Activated T-helper 1 cell treated with anti-CD3 and anti-CD28 coated beads, Interleukin-2, amount 50 U/mL, for 16 hours (primary cell): ENCODE measurements at regions not wholly inside any gene's neighbourhood (a gene's known extent, or its start where the extent isn't known, plus 50 kb on each side); places are given as distances from the start of the nearest gene placed in this dataset.
"Not testable (repeated sequence)": the region's sequence is repeated elsewhere in the genome, so short reads cannot be mapped to it uniquely, and the experiment has no call there.

ENCODE experiments used
- DNase-seq, 2 donors: peaks; one replicate each; pipeline ENCODE4 v3.0.0-alpha.2; 2020; ENCODE audit warnings: low read depth in 1 of 2, low spot score in 1 of 2

DNA sequence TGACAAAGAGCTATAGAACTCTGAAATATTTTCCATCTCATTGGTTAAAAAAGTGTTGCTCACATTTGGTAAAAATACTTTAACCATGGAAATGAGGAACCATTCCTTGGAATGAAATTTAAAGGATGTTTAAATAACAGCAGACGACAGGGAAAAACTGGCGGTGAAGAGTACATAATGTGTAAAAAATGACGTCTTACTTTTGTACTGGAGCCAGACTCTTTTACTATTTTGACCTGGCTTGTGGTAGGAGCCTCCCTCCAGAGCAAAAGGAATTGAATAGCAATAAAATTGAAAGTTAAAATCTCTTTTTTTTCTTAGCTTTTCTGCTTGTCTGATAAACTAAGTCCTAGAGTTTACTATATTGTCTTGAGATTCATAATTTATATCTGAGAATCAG, 426.2 kb upstream of the KLHL1 start:
- DNase-seq, result no peak

- no peak for DNase-seq
Observed at GRCh38 chr13:70529652-70530051, 421.4 kb upstream of the KLHL1 start.

DNA sequence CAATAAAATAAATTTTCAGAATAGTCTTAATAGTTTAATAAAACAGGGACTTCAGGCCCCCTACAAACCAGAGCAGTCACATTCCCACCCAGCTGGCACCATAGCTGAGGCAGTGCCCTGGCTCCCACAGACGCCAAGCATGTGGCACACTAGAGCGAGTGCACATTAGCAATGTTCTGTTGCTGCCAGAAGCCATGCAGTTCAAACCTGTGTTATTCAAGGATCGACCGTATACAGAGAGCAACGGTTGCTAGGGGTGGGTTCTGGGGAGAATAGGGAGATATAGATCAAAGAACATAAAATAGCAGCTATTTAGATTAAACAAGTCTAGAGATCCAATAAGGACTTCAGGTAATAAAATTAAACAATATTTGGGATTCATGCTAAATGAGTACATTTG, 419.3 kb upstream of the KLHL1 start:
- no peak for DNase-seq

DNA sequence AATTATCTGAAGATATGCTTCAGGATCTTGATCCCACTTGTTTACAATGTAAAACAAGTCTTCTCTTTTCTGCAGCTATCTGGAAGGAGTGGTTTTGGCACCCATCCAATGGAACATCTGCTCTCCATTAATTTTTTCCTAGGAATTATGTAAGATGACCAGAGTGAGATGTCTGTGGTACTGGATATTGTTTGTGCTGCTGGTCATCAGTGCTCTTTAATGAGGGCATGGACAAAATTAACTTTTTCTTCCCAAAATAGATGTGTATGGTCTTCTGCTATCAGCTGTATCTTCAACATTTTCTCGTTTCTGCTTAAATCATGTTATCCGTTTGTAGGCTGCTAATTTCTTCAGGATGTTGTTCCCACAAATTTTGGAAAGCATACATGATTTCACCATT, 415.4 kb upstream of the KLHL1 start:
- no peak for DNase-seq

DNA sequence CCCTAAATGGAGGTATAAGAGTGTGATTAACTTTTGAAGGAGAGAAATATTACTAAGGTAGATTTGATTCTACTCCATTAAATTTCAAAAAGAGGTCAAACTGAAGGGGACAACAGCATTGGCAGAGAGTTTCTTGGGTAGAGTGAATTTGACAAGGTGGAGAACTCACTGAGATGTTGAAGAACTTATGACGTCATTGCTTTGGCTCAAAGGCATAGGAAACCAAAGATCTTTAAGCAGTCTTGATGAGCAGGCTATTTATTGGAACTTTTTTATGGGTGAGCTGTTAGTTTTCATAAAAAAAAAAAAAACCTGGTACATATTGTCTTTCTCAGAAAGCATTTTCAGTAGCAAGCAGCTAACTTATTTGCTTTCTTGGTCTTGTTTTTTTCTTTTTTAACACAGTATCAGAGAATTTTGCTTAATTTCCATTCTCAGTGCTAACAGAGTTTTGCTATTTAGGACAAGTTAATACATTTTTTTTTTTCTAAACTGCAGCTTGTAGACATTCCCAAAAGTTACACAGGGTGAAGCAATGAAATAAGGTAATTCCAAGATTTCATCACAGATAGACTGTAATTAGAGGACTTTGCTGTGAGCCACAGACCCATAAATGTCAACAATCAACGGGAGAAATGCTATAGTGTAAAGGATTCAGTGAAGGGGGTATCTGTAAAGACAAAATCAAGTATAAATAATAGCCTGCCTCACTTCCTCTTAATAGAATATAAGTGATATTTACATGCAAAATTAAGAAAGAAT, 412.2 kb upstream of the KLHL1 start:
- DNase-seq, result no peak

DNA sequence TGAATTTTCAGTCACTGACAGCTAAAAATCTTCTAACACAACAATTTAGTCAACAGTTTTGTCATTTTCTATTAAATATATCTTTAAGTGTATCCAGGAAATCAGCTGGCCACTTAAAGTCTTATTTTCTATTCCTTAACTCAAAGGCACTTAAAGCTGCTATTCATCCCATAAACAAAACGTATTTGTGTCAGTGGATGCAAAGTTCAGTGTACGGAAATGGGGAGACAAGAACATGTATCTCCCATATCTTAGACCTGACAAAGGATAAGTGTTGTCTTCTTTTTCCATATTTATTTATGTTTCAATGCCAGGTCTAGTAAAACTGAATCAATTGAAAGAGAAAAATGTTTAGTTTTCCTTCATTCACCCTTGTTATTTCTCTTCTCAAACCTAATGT, 409.8 kb upstream of the KLHL1 start:
- DNase-seq, result no peak

- no peak for DNase-seq
Observed at GRCh38 chr13:70516226-70516625, 408.0 kb upstream of the KLHL1 start.

- DNase-seq, result not testable (repeated sequence)
Observed at GRCh38 chr13:70511861-70512417, 403.7 kb upstream of the KLHL1 start.

DNA sequence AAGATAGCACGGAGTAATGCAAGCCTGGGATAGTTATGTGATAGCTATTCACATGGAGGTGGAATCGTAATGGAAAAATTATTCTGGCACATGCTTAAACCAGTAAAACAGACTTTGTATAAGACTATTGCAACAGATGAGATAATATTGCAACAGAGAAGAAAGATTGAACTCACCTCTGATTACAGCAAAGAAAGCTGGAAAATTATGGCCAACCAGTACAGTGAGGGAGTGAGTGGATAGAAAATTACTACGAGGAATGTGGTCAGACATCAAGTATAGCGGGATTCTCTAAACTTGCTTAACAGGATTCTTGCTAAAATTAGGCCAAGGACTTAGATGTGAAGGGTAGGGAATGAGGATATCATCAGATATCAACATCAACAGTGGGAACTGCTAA, 397.6 kb upstream of the KLHL1 start:
- DNase-seq, result no peak

GRCh38 chr13:70502944-70503343, 394.7 kb upstream of the KLHL1 start:
- no peak for DNase-seq

DNA sequence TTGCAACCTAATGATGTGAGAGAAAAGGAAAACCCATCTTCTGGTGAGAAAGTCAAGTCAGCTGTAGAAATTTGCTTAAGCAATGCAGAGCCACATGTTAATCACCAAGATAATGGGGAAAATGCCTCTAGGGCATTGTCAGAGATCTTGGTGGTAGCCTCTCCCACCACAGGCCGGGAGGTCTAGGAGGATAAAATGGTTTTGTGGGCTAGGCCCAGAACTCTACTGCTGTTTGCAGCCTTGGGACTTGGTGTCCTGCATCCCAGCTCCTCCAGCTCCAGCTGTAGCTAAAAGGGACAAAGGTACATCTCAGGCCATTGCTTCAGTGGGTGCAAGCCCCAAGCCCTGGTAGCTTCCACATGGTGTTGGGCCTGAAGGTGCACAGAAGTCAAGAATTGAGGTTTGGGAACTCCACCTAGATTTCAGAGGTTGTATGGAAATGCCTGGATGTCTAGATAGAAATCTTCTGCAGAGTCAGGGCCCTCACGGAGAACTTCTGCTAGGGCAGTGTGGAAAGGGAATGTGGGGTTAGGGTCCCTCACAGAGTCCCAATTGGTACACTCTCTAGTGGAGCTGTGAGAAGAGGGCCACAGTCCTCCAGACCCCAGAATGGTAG, 382.2 kb upstream of the KLHL1 start:
- no peak for DNase-seq

DNA sequence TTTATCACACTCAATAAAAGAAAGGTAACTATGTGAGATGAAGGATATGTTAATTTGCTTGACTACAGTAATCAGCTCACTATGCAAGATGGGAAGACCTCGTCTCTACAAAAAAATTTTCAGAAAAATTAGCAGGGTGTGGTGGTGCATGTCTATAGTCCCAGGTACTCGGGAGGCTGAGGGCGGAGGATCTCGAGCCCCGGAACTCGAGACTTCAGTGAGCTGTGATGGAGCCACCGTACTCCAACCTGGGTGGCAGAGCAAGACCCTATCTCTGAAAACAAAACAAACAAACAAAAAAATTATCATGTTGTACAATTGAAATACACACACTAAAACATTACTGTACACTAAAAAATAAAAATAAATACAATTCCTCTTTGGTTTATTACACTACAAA, 376.7 kb upstream of the KLHL1 start:
- no peak for DNase-seq

DNA sequence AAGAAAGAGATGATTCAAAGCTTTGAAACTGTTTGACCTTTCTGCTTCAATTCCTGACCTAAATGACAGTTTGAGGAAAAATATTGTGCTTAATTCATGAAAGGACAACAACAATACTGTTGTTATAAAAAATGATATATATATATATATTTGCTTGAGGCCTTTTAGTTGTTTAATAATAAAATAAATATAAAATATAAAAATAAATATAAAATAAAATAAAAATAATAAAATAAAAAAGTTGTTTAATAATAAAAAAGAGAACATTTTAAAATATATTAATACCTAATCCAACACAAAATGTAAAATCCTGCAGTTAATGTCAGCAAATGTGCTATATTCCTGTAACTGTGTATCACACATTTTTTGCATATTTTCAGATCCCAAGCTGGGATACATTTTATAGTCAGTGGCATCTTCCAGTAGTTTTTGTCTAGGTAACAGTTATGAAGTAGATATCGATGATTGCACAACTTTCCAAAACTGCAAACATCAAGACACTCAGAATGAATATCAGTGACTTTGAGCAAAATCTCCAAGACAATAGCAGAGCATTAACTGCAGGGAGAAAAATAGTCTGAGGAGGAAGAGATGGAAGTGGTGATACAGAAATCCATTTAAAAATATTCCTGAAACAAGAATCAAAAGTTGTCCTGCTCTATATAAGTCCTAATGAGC, 375.5 kb upstream of the KLHL1 start:
- DNase-seq, result no peak

GRCh38 chr13:70473907-70474306, 365.7 kb upstream of the KLHL1 start:
- DNase-seq, result no peak

GRCh38 chr13:70469077-70469476, 360.8 kb upstream of the KLHL1 start:
- no peak for DNase-seq

DNA sequence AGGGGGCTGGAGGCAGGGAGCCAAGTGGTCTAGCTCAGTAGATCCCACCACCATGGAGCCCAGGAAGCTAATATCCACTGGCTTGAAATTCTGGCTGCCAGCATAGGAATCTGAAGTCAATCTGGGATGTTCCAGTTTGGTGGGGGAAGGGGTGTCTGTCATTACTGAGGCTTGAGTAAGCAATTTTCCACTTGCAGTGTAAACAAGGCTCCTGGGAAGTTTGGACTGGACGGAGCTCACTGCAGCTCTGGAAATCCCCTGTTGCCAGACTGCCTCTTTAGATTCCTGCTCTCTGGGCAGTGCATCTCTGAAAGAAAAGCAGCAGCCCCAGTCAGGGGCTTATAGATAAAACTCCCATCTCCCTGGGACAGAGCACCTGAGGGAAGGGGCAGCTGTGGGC, 349.2 kb upstream of the KLHL1 start:
- DNase-seq, result no peak

DNA sequence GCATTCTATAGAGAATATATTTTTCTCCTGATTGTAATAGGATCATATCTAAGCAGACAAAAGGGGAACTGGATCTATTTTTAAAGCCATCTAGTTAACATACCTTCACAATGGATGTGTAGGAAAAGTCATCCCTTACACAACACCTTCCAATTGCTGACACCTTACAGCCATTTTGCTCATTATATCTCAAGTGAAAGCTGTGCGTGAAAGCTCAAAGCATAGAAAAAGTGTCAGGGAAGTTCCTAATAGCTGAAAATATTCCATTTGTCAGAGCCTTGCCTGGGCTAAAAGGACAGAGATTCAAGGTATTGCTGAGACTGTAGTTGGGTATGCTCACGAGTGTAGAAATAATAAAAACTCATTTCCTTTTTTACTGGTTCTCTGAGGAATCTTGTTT, 340.6 kb upstream of the KLHL1 start:
- DNase-seq, result no peak

GRCh38 chr13:70432276-70432805, 324.1 kb upstream of the KLHL1 start:
- DNase-seq, result no peak

DNA sequence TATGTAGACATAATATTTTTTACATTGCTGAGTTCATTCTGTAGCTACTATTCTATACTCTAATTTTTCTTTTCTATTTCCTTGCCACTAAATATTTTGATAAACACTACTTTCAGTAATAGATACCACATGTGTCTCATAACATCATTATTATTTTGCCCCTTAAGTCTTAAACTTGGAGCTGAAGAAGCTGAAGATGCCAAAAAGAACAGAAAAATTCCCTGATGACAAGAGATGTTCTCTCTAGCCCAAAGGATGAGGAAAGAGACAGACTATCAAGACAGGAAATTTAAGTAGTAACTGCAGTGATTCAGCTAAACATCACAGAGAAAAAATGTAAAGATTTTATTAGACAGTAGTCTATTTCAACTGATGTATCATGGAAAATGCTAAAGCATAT, 322.0 kb upstream of the KLHL1 start:
- no peak for DNase-seq

DNA sequence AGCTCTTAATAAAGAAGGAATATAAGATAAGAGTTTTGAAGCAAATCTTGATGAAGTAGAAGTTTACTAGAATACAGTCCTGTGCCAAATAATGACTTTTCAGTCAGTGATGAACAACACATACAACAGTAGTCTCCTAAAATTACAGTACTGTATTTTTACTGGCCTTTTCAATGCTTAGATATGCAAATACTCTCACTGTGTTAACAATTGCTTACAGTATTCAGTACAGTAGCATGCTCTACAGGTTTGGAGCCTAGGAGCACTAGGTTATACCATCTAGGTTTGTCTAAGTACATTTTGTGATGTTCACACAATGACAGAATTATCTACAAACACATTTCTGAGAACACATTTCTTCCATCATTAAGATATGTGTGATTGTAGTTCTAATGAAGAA, 316.7 kb upstream of the KLHL1 start:
- no peak for DNase-seq

- DNase-seq, result no peak
Observed at GRCh38 chr13:70424428-70424827, 316.2 kb upstream of the KLHL1 start.

DNA sequence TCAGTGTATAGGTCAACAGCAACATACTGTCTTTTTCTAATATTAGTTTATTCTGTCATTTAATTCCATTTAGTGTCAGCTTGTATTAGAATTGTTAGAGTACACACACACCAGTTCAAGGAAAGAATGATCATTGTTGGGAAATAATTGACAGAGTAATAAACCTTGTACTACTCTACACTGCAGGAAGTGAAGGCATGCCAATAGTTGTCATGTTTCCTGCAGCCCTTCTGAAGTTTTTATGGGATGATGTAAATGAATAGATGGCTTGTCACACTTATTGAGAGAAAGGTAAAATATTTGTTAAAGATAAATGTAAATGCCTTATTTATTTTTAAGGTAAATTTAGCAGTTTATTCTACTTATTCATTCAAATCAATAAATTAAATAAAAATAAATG, 306.9 kb upstream of the KLHL1 start:
- DNase-seq, result no peak
